ENCODE measurements at regions not wholly inside any gene's neighbourhood (a gene's known extent, or its start where the extent isn't known, plus 50 kb on each side); places are given as distances from the start of the nearest gene placed in this dataset.

DNA sequence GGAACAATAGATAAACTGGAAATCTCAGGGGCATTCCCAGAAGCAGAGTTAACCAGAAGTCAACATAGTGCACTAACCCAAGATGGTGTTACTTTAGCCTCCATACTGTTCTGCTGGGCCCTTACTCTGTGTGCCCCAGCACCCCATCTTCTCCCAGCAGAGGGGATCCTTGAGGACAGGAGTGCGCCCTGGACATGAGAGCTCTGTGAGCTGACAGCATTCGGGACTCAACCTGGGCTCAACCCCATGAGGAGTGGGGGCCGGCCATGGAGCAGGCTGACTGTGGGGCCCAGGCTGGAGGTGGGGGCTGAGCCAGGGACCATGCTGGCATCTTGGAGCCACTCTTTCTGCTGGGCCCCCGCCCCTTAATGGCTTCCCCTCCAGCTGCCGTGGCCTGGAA is 156.3 kb upstream of the HS6ST1 start:
- Histone ChIP-seq H3K27ac (no peak overlapping the region), H3K36me3 (replicated peaks) (no peaks in the 10 kb centered on the region), H3K4me3 (ENCODE audit: low read depth, low read length) (no peak overlapping the region), H3K27me3 (replicated peaks) (no peaks in the 10 kb centered on the region)
- no peak for DNase-seq
- in situ Hi-C loops (cut with HindIII; ENCODE audit: low pct_ligation_motif_present, low sequenced_read_pairs): no loop called here
- TF ChIP-seq, protein P1, sequence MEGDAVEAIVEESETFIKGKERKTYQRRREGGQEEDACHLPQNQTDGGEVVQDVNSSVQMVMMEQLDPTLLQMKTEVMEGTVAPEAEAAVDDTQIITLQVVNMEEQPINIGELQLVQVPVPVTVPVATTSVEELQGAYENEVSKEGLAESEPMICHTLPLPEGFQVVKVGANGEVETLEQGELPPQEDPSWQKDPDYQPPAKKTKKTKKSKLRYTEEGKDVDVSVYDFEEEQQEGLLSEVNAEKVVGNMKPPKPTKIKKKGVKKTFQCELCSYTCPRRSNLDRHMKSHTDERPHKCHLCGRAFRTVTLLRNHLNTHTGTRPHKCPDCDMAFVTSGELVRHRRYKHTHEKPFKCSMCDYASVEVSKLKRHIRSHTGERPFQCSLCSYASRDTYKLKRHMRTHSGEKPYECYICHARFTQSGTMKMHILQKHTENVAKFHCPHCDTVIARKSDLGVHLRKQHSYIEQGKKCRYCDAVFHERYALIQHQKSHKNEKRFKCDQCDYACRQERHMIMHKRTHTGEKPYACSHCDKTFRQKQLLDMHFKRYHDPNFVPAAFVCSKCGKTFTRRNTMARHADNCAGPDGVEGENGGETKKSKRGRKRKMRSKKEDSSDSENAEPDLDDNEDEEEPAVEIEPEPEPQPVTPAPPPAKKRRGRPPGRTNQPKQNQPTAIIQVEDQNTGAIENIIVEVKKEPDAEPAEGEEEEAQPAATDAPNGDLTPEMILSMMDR (IDR thresholded peaks at IDR 0.05; ENCODE audit: low read depth, low read length, missing control alignments): no peak

DNA sequence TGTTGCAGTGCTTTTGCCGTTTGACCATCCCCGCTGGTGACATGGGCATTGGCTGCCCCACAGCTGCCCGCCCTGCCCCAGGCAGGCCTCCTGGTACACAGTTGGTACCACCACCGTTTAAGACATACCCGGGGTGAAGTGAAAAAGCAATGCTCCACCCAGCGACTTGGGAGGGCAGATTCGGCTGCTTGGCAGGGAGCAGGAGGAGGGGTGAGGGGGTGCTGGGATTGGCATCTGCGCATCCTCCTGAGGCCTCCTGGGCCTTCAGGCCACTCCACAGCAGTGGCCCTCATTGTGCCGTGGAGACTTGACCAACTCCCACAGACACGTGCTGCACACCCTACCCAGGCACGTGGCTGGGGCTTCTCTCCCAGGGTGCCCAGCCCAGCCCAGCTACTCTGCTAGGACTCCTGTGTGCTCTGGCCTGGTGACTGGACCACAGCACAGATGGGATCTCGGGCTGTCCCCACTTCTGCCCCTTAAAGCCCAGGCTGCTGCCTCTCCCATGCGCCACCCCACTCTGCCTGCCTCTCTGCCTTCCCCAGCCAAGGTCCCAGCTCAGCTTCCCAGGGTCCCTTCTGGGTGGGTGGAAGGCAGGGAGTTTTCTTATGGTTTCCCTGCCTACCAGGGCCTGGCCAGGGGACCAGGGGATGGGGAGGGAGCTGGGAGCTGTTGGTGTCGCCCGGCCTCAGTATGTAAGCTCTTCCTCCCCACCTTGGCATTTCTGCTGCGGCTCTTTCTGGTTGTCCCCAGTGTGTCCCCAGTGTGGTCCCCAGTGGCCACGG is 157.0 kb upstream of the HS6ST1 start:
- Histone ChIP-seq H3K4me3 (ENCODE audit: low read depth, low read length) (no peak overlapping the region), H3K36me3 (replicated peaks) (no peaks in the 10 kb centered on the region), H3K27ac (no peak overlapping the region), H3K27me3 (replicated peaks) (no peaks in the 10 kb centered on the region)
- in situ Hi-C loops (cut with HindIII; ENCODE audit: low pct_ligation_motif_present, low sequenced_read_pairs): no loop called here
- TF ChIP-seq, protein P1 (IDR thresholded peaks at IDR 0.05; ENCODE audit: low read depth, low read length, missing control alignments): no peak
- no peak for DNase-seq

DNA sequence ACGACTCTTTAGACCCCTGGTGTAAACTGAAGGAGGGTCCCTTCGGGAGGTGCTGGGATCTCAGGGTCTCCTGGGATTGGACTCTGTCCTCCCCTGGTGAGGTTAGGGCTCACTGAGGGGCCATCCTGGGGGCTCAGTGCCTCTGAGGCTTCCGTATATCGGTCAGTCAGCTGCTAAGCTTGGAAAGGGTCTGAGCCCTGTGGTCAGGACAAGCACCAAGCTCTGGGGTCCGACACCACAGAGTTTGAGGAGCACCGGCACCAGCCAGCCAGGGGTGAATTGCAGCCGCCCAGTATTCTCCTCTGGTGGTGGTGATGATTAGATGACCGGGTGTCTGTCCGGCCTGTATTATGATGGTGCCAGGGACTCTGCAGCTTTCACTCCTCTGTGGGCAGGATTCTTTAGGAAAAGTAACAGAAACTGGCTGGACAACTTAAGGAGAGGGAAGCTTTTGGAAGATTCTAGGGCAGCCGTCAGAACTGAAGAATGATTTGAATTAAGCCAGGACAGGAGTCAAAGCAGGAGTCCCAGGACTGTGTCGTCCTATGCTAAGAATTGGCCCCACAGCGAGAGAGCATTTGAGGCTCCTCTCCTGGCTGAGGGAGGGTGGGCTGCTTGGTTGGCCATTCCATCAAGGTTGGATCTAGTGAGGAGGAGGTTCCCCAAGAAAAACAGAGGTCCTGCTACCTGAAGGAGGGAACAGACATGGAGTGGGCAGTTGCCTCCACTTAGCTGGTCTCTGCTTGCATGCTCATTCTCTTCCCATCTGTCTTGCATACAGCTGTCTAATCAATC is 158.6 kb upstream of the HS6ST1 start:
- in situ Hi-C loops (cut with HindIII; ENCODE audit: low pct_ligation_motif_present, low sequenced_read_pairs): no loop called here
- no peak overlapping the region for H3K27ac ChIP-seq
- no peaks in the 10 kb centered on the region for H3K36me3 ChIP-seq (replicated peaks)
- TF ChIP-seq, protein P1 (IDR thresholded peaks at IDR 0.05; ENCODE audit: low read depth, low read length, missing control alignments): no peak
- DNase-seq: no peak
- no peaks in the 10 kb centered on the region for H3K27me3 ChIP-seq (replicated peaks)
- no peak overlapping the region for H3K4me3 ChIP-seq (ENCODE audit: low read depth, low read length)

DNA sequence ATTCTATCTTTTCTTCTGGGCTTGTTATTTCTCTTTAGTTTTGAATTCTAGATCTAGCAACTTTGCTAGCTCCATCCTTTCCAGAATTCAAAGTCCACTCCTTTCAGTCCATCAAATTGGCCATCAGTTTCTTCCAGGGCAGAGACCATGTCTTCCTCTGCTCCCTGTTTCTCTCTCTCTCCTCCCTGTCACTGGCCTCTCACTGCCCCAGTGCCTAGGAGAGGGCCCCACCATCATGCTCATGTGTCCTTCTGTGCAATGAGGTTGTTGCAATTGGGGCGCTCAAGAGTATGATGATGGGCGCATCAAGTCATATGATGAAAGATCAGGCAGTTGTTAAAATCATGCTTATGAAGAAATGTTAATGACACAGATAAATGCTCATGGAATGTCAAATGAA is 159.2 kb upstream of the HS6ST1 start:
- H3K27ac ChIP-seq: no peak overlapping the region
- H3K36me3 ChIP-seq (replicated peaks): no peaks in the 10 kb centered on the region
- H3K27me3 ChIP-seq (replicated peaks): no peaks in the 10 kb centered on the region
- no peak overlapping the region for H3K4me3 ChIP-seq (ENCODE audit: low read depth, low read length)
- DNase-seq: no peak
- TF ChIP-seq, protein P1 (IDR thresholded peaks at IDR 0.05; ENCODE audit: low read depth, low read length, missing control alignments): no peak
- in situ Hi-C loops (cut with HindIII; ENCODE audit: low pct_ligation_motif_present, low sequenced_read_pairs): no loop called here

DNA sequence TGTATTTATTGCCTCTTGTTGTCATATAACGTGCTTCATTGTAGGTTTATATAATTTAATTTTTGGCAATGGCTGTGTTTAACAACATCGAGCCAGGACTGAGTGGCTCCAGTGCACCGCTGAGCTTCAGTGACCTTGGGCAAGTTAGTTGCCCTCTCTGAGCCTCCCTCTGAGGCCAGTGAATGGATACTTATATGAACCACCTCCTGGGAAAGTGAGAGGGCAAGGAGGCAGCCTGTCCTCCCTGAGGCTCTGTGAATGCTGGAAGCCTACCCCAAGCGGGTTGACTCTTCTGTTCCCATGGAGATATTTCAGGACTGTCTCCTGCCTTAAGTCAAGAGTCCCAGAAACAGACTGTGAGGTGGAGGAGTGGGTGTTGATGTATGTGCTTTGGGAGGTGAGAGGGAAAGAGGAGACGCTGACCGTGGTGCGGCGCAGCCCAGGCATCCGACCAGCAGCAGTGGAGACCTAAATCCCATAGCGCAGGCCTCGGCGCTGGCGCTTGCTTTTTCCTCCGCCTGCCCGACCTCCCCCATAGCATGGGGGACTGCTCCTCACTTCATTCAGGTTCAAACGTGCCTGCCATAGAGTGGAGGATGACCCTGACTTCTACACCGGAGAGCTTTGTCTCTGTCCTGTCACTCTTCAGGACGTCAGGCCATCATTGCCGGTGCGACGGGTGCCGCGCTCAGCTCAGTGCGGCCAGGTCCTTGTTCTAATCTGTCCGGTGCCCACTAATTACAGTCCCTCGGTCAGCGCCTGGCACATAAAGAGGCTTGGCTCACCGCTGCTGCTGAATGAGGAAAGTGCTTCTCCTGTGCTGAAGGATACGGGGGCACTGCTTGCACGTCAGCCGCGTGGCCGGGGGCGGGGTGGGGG is 167.3 kb upstream of the HS6ST1 start:
- TF ChIP-seq, protein P1 (IDR thresholded peaks at IDR 0.05; ENCODE audit: low read depth, low read length, missing control alignments): no peak
- Histone ChIP-seq H3K27ac (no peak overlapping the region), H3K36me3 (replicated peaks) (no peaks in the 10 kb centered on the region), H3K27me3 (replicated peaks) (no peaks in the 10 kb centered on the region), H3K4me3 (ENCODE audit: low read depth, low read length) (no peak overlapping the region)
- in situ Hi-C loops (cut with HindIII; ENCODE audit: low pct_ligation_motif_present, low sequenced_read_pairs): no loop called here
- no peak for DNase-seq

Measured in brain microvascular endothelial cell (primary cell).